Fibroblast of lung (primary cell): ENCODE measurements at regions not wholly inside any gene's neighbourhood (a gene's known extent, or its start where the extent isn't known, plus 50 kb on each side); places are given as distances from the start of the nearest gene placed in this dataset.

Source experiments
- CTCF ChIP-seq, 2 donors: IDR thresholded peaks in 1 of 2; conservative IDR thresholded peaks in 1 of 2; 1 replicate in 1 of 2; 2 replicates in 1 of 2; pipeline ENCODE4 v1.5.1; 2011 to 2012; ENCODE audit warnings: low read length in 2 of 2, control low read depth in 1 of 2, inconsistent platforms in 1 of 2, low read depth in 1 of 2, mild to moderate bottlenecking in 1 of 2
- EZH2 ChIP-seq: IDR thresholded peaks from 2 replicates; pipeline ENCODE4 v1.5.1; 2012; ENCODE audit warnings: low read length, control low read depth, mild to moderate bottlenecking; ENCODE audit errors: missing control alignments

GRCh38 chr20:60372822-60373221, 414.6 kb downstream of the CDH26 start:
- no peak for TF ChIP-seq CTCF (conservative IDR thresholded peaks at IDR 0.05 in 1 of 2, IDR thresholded peaks at IDR 0.05 in 1 of 2; ENCODE audit: low read depth in 1 of 2, low read length in 2 of 2)
- TF ChIP-seq EZH2, result no peak
